ENCODE measurements at regions not wholly inside any gene's neighbourhood (a gene's known extent, or its start where the extent isn't known, plus 50 kb on each side); places are given as distances from the start of the nearest gene placed in this dataset.
"Not testable (repeated sequence)": the region's sequence is repeated elsewhere in the genome, so short reads cannot be mapped to it uniquely, and the experiment has no call there.

GRCh38 chr13:50261130-50261901 is 246.1 kb downstream of the KCNRG start:
- DNase-seq (ENCODE audit: low spot score), result no peak

- DNase-seq (ENCODE audit: low spot score), result no peak
Observed at GRCh38 chr13:50267066-50267465, 251.8 kb downstream of the KCNRG start.

GRCh38 chr13:50267917-50268316 is 252.7 kb downstream of the KCNRG start:
- DNase-seq (ENCODE audit: low spot score), result no peak

- DNase-seq (ENCODE audit: low spot score), result no peak
Observed at GRCh38 chr13:50268500-50268899, 253.3 kb downstream of the KCNRG start.

GRCh38 chr13:50274181-50274580 is 258.9 kb downstream of the KCNRG start:
- DNase-seq (ENCODE audit: low spot score), result no peak

GRCh38 chr13:50275392-50276063 is 260.3 kb downstream of the KCNRG start:
- no peak for DNase-seq (ENCODE audit: low spot score)

GRCh38 chr13:50276550-50276949 is 261.3 kb downstream of the KCNRG start:
- DNase-seq (ENCODE audit: low spot score), result no peak

- DNase-seq (ENCODE audit: low spot score), result no peak
Observed at GRCh38 chr13:50277127-50277526, 261.9 kb downstream of the KCNRG start.

GRCh38 chr13:50277906-50278305 is 262.7 kb downstream of the KCNRG start:
- DNase-seq (ENCODE audit: low spot score), result no peak

- DNase-seq (ENCODE audit: low spot score), result no peak
Observed at GRCh38 chr13:50280441-50280937, 265.2 kb downstream of the KCNRG start.

GRCh38 chr13:50282016-50282415 is 266.8 kb downstream of the KCNRG start:
- DNase-seq (ENCODE audit: low spot score), result no peak

GRCh38 chr13:50283017-50283416 is 267.8 kb downstream of the KCNRG start:
- no peak for DNase-seq (ENCODE audit: low spot score)

GRCh38 chr13:50284540-50284939 is 269.3 kb downstream of the KCNRG start:
- no peak for DNase-seq (ENCODE audit: low spot score)

- no peak for DNase-seq (ENCODE audit: low spot score)
Observed at GRCh38 chr13:50285283-50285682, 270.0 kb downstream of the KCNRG start.

GRCh38 chr13:50286324-50286723 is 271.1 kb downstream of the KCNRG start:
- DNase-seq (ENCODE audit: low spot score), result no peak

GRCh38 chr13:50290186-50290585 is 274.9 kb downstream of the KCNRG start:
- DNase-seq (ENCODE audit: low spot score), result no peak

GRCh38 chr13:50291611-50292010 is 276.4 kb downstream of the KCNRG start:
- DNase-seq (ENCODE audit: low spot score), result no peak

- no peak for DNase-seq (ENCODE audit: low spot score)
Observed at GRCh38 chr13:50292081-50292480, 276.8 kb downstream of the KCNRG start.

- not testable (repeated sequence) for DNase-seq (ENCODE audit: low spot score)
Observed at GRCh38 chr13:50294425-50294824, 279.2 kb downstream of the KCNRG start.

GRCh38 chr13:50299546-50300249 is 284.5 kb downstream of the KCNRG start:
- no peak for DNase-seq (ENCODE audit: low spot score)

GRCh38 chr13:50303963-50304721 is 288.9 kb downstream of the KCNRG start:
- DNase-seq (ENCODE audit: low spot score), result no peak

Measured in mesenteric fat pad (tissue), 1 donor.